ENCODE measurements at regions not wholly inside any gene's neighbourhood (a gene's known extent, or its start where the extent isn't known, plus 50 kb on each side); places are given as distances from the start of the nearest gene placed in this dataset.

DNA sequence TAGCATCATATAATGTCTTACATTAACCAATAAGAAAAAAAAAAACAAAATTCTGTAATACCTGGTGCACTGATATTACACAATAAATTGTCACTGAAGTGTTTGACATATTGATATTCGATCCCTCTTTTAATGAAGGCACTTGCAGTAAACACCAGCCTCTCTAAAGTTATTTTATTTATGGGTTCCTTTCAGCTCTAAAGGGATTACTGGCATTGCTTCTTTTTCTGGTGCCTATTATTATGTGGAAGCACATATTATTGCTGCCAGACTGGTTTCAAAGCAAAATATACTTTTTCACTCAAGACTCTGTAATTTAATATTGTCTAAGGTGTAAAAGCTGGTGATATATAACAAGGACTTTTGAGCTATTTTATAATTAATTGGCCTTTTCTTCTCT is 1090.5 kb downstream of the TRHDE start:
- DNase-seq = no peak

DNA sequence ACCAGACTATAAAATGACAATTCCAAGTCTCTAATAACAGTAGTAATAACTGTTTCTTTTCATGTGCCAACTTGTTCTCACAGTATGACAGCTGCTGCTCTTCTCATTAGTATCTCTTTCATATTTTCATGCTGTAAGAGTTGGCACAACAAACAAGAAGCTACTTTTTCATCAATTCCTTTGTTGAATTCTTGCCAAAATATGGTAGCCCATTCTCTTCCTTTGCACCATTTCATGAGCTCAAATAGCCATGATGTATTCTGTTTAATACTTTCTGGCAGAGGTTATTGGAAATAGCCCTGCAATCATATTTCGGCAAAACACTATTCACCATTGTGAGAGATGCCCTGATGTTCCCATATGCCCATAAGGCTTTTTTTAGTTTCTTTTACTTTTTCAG is 1100.7 kb downstream of the TRHDE start:
- DNase-seq = peak; percentile 1 to 53

DNA sequence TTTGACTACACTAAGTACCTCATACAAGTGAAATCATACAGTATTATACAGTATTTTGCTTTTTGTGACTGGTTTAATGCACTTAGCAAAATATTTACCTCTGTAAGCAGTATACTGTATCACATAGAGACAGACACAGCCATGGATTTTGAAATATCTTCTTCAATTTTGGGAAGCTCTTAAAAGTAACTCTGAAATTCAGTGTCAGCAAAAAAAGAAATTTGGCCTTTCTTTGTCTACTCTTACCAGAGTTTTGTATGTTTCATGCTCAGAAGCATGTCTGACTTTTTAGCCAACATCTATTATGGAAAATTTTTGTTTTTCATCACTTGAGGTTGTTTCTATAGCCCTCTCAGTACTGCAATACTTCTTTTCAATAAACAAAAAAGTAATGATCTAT is 1102.2 kb downstream of the TRHDE start:
- DNase-seq = no peak

DNA sequence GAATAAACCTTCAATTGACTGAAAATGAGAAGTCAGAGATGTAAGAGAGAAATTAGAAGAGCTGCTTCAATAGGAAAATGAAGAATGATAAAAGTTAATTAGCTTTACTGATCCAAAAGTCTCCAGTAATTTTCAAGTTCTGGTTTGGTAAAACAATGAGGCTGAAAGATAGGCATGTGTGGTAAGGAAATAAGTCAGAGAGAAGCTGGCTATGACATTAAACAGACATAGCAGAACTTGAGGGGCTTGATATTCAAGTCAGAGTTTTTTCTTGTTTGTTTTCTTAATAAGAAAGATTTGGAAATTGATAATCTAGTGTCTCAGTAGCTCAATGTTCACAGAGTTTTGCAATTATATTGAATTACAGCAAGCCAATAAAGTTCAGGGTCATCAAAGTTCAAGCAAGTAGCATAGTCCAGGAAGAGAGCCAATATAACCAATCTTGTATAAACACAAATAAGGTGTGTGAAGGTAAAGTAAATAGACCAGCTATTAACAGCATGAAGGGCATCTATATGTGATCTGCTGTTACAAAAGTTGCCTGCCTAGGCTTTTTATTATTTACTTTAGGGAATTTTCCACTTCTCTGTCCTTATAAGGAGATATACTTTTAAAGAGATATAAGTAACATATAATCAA is 1111.5 kb downstream of the TRHDE start:
- DNase-seq = no peak

DNA sequence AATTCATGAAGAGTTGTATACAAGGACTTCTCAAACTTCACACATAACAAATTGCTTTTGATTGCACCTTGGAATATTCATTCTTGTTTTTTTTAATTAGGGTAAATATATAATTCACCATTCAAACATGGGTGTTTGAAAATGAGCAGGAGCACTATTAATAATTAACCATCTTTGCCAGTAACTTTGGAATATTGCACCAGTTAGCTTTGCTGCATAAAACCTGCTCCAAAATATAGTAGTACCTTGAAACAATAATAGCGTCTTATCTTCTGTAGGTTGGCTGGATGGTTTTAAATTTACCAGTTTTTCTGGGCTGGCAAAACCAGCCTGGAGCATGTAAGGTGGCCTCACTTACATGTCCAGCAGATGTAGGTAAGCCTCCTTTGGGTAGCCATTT is 1112.4 kb downstream of the TRHDE start:
- DNase-seq = no peak

DNA sequence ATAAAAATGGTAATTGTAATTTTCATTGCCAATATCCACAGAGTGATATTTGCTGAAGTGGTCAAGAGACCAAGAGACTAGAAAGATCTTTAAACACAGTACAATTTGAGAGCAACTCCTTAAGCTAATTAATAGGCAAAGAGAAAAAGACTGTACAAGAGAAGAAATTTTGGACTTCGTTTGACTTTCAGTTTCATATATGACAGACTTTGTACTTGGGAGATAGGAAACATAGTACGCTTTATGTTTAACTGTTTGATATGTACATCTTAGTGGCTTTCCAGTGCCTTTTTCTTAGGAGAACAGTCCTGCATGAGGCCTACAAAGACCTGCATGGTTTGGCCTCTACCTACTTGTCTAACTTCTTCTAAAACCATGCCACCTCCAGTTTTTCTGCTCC is 1118.1 kb downstream of the TRHDE start:
- DNase-seq = no peak

DNA sequence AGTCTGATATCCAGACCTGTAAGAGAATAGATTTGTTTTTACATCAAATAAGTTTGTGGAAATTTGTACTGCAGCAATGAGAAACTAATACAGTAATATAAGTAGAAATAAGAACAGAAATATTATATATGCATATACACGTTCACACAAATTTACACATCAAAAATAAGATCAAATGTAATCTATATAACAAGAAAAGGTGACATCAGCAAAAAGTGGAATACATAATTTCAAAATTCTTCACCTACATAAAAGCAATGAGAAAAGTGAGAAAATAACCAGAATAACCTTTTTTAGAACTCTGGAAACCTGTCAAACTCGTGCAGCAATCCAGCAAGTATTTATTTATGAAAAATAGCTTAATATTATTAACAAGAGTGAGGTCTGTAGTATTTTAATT is 1124.6 kb upstream of the ATXN7L3B start:
- DNase-seq = no peak

DNA sequence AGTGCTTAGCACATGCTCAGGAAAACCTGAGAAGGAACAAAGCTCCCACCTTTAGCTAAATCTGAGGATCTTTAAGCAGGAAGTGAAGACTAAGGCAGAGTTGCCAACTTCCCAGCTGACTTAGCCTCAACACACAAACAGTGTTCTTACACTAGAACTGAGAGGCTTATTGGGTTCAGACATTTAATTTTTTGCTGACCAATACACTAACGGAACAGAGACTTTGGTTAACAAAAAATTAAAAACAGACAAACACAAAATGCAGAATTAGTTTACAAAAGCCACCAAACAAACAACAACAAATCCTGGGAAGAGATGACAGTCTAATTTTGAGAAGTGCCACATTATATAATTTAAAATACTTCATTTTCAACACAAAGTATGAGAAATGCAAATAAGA is 1123.7 kb upstream of the ATXN7L3B start:
- DNase-seq = no peak

DNA sequence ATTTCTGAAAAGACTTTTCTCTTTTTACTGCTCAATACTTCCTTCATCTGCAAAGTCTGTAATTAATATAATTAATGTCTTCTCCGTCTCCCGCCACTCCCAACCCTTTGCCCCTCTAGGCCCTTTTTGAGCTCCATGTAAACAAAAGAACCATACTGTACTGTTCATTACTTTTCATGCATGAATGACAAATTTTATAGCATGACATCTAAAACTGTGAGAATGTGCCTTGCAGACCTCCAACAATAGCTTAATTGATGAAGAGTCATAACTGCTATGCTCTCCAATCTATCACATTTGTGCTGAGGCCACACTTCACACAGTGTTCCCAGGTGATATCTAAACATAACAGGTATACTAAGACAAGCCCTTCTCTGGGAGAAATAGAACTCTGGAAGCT is 1122.7 kb upstream of the ATXN7L3B start:
- DNase-seq = no peak

DNA sequence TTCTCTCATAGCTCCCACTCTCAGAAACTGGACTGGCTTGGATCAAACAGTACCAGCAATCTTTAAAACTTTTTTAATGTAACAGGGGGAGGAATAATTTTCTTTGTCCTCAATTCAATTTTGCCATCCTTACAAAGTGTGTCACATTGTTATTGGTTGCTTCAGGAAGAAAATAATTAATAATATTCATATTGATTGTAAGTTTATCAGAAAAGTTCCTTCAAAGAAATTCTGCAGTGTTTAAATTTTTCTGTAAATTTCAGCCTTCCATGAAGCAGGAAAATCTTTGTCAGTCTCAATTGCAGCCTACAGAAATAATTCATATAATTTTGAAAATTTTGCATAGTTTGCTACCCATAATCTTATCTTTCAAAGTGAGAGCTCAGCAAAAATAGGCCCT is 1119.1 kb upstream of the ATXN7L3B start:
- DNase-seq = no peak

DNA sequence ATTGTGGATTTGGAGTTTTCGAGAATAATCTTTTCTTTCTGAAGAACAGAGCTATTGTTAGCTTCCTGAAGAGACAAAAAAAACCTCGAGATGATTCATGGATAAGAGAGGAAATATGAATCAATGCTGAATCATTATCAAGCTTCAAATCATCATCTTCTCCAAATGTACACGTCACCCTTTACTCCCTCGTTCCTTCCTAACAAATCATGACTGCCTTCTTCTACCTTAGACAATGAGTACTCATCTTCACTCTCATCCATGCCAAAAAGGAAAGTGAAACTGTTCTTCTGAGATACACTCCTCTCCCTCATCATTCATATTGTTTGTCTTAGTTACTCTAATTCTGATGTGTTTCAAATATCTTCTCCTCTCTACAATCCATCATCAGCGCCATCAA is 1115.8 kb upstream of the ATXN7L3B start:
- DNase-seq = no peak

DNA sequence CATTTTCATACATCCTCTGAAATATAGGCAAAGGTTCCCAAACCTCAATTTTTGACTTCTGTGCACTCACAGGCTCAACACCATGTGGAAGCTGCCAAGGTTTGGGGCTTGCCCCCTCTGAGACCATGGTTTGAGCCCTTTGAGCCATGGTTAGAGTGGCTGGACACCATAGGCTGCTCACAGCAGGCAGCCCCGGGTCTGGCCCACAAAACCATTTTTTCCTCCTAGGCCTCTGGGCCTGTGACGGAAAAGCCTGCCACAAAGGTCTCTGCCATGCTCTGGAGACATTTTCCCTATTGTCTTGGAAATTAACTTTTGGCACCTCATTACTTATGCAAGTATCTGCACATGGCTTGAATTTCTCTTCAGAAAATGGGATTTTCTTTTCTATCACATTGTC is 1113.2 kb upstream of the ATXN7L3B start:
- no peak for DNase-seq

DNA sequence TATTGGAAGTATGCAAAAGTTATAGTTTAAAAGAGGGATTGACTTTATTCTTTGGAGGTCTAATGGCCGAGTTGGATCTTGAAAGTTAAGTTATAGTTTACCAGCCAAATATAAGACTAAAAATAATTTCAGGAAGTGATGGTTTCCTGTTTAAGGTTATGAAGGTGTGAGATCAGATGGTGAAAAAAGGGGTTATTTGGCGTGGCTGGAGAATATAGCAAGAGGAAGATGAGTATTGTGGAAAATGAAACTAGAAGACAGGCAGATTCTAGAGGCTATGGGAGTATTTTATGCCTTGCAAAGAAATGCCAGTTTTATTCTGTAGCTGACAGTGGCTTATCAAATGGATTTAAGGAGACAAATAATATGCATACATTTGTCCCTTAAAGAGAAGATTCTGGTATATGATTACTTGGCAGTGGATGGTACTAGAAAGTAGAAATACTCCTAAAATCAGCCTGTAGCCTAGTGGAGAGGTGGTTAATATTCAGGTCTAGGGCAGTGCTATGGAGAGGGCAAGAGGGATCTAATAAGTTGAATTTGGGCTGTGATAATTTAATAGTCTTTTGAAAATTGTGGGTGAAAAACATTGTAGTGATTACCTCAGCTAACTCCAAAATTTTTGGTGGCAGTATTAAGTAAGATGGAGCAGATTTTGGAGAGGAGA is 1091.8 kb upstream of the ATXN7L3B start:
- no peak for DNase-seq

DNA sequence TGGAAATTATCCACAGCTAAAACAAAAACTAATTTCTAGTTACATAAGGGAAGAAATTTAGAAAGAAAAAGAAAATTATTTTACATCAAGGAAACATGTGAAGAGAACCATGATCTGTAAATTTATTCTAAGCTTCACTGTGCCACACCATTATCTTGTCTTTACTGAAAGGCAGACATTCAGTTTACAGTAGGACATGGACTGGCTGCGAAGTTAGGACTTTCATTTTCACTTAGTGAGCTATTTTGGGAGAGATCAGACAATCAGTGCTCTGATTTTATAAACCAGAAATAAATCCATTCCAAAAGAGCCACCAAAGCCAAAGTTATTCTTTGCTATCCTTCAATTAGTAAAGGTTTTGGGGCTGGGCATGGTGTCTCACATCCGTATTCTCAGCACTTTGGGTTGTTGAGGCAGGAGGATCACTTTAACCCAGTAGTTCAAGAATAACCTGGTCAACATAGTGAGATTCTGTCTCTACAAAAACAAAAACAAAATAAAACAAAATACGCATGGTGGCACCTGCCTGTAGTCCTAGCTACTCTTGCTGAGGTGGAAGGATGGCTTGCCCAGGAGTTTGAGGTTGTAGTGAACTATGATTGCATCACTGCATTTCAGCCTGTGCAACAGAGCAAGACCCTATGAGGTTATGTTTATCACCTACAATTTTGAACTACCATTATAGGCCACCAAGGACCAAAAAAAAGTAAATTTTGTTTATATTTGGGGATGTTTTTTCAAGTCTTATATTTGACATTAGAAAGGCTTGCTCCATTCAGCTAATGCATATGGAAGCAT is 1084.8 kb upstream of the ATXN7L3B start:
- DNase-seq = no peak

DNA sequence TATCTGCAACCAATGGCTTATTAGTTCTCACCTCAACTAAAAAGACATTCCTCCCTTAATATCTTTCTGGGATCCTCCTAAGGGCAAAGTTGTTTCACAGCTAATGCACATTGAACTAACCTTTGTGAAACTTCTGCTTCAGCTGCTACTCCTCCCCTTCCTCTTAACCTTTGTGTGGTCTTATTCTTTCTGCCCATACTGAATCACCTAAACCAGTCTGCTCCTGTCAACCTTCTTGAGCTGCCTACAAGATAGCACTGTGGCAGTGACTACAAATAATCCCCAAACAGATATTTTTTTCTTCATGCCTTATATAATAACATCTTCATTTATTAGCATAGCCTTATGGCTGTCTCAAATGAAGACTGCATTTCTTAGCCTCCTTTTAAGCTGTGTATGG is 1077.4 kb upstream of the ATXN7L3B start:
- DNase-seq = no peak

DNA sequence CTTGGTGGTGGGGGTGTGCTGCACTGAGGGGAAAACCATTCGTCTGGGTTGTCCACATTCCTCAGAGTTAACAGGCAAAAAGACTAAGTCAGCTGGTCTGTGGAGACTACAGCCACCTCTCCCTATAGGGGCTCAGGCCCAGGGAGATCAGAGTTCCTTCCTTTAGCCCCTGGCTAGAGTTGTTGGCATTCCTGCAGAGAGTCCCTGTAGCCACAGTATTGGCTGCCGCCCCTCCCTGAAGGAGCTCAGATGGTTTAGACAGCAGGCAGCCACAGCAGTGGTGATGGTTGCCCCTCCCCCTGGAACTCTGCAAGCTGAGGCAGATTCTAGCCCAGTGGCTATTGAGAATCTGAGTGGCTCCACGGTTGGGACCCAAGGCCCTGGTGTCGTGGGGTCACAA is 1072.5 kb upstream of the ATXN7L3B start:
- no peak for DNase-seq

DNA sequence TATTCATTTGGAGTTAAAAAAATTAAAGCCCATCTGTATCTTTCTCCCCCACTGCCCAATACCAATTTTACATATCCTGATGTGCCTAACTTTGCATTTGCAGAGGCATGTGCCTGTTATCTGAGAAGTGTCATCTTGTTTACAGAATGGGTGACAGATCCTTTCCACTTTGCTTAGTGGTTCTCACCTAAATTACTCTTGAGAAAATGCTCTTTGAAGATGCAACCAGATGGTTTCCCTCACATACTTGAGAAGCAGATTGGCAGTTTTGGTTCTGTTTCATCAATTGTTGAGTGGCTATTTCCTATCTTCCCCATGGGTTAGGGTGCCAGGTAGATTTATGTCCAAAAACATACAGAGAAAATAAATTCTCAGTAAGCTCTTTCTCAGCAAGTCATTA is 1051.4 kb upstream of the ATXN7L3B start:
- DNase-seq = no peak

DNA sequence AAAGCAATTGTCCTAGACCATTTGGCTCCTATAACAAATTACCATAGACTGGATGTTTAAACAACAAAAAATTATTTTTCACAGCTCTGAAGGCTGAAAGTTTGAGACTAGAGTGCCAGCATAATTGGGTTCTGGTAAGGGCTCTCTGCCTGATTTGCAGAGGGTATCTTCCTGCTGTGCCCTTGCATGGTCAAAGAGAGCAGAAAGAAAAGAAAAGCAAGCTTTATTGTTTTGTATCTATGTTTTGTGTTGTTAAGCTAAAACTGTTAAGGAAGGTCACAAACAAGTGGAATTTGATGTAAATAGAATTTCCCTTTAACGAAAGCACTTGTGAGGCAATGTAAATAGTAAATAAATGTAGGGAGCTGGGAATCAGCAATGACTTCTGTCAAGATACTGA is 1031.0 kb upstream of the ATXN7L3B start:
- no peak for DNase-seq

DNA sequence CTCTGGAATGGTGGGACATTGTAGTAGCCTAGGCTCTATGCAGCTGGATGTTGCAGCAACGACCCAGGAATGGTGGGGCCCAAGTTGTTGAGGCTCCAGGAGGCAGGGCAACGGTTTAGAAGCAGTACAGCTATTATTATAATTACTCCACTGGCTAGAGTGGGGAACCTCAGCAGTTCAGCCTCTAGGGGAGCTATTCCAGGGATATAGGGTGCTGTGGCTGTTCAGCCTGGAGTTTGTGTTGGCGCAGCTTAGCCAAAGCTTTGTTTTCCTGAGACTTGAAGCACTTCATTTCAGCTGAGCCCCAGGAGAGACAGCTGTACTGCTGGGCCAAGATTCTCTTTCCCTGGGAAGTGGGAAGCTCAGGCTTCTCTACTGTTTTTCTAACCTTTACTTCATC is 1023.0 kb upstream of the ATXN7L3B start:
- no peak for DNase-seq

DNA sequence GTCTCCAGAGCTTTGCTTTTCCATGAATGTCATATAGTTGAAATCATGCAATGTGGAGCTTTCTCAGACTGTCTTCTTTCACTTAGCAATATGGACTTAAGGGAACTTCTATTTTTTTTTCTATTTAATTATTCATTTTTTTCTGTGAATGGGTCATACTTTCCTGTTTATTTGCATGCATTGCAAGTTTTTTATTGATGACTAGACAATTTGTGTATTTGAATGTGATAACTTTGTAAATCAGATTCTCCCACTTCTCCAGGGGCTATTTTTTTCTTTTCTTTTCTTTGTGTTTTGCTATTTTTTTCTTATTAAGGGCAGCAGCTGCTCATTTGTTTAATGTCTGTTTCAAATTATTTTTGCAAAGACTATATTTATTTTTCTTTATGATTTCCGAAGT is 1019.8 kb upstream of the ATXN7L3B start:
- DNase-seq = no peak

DNA sequence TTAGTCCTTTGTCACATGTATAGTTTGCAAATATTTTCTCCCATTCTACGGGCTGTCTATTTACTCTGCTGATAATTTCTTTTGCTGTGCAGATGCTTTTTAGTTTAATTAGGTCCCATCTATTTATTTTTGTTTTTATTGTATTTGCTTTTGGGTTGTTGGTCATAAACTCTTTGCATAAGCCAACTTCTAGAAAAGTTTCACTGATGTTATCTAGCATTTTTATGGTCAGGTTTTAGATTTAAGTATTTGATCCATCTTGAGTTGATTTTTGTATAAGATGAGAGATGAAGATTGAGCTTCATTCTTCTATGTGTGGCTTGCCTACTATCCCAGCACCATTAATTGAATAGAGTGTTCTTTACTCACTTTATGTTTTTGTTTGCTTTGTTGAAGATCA is 1008.4 kb upstream of the ATXN7L3B start:
- no peak for DNase-seq

DNA sequence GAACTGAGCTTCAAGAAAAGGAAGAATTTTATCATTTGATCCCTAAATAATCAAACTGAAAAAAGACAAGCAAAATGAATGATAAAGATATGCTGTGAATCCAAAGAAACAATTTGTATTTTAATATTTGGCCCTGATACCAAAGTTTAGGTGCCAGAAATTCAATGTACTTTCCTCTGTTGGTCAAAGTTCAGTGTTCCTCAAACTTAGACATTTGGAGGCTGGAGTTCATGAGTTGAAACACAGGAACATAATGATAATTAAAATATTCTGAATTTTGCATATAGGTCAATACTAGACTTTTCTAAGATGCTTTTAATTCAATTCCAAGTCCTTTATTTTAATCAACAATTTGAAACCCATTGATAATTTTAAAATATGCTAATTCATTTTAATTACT is 1007.7 kb upstream of the ATXN7L3B start:
- DNase-seq = no peak

DNA sequence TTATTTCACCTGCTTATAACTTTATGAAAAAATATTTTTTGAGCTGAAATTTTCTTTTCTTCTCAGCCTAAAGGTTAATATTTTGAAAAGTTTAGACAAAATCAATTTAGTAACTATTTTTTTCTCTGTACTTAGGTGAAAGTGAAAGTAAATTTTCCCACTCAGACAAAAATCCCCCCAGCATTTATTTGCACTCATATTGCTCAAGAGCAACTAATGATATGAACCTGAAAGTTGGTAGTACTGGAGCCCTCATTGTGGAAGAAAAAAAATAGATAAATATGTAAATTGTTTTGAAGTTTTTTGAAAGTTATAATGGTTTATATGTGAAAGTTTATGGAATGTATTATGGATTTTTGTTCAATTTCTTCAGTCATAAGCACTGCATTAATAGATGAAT is 1005.9 kb upstream of the ATXN7L3B start:
- no peak for DNase-seq

DNA sequence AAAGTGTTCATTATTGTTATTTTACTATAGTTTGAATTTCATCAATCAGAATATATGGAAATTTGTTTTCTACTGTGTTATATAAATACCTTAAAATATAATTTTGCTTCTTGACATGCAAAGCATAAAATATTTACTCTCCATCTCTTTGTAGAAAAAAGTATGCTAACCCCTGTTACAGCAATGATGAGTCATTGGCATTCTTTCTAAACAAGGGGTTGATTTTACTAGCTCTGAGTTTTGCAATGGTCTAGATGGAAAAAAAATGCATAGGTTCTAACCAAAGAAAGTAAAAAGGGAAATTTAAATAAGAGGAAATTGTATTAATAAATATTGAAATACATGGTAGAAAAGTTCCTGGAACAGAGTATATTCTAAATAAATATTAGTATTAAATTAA is 990.2 kb upstream of the ATXN7L3B start:
- no peak for DNase-seq

Measured in NCI-H446 (cell line).